ENCODE measurements at regions not wholly inside any gene's neighbourhood (a gene's known extent, or its start where the extent isn't known, plus 50 kb on each side); places are given as distances from the start of the nearest gene placed in this dataset.

DNA sequence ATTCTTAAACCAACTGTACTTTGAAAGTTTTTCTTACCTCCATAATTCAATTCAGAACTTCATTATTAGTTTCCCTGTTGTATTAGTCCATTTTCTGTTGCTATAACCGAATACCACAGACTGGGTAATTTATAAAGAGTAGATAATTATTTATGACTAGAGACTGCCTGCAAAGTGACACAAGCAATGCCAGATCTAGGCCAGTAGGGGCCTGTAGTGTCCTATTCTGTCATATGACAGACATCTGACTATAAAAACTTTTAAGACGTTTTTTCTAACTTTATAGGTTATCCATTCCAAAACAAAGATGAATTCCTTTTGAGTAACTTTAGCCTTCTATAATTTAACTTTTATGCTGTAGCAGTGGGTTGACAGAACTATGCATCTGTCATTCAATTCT lies 2783.8 kb downstream of the PCDH9 start:
- ChIA-PET SMC1A (ENCODE audit: uncharacterized antibody, unreplicated experiment) (no interaction called here), RAD21 (ENCODE audit: unreplicated experiment) (no interaction called here), CTCF (interaction anchor here (1.1 kb wide), 1 partner anchor 1192 kb away, joined by 7 read pairs; no protein-coding TSS in a partner anchor), POLR2A (no interaction called here)
- peak; percentile 72; the same call in 2 of the 3 replicates for ATAC-seq
- Histone ChIP-seq H3K4me1 (ENCODE audit: control insufficient read depth, insufficient read depth, low read length) (no peaks in the 10 kb centered on the region), H3K27ac (ENCODE audit: control insufficient read depth, insufficient read depth) (no peak overlapping the region), H3K4me3 (no peak overlapping the region), H3K79me2 (ENCODE audit: control insufficient read depth, insufficient read depth, low read length) (no peaks in the 10 kb centered on the region), H2AFZ (ENCODE audit: control insufficient read depth, low read depth, low read length) (no peak overlapping the region), H3K27me3 (replicated peaks in 1 of 2; ENCODE audit: control insufficient read depth in 2 of 2, insufficient read depth in 2 of 2, low read length in 1 of 2) (no peaks in the 10 kb centered on the region), H3K36me3 (ENCODE audit: control insufficient read depth in 2 of 2, insufficient read depth in 2 of 2, low read length in 1 of 2) (no peaks in the 10 kb centered on the region), H3K9me3 (replicated peaks; ENCODE audit: control insufficient read depth, insufficient read depth, low read length) (no peaks in the 10 kb centered on the region), H3K9ac (ENCODE audit: control insufficient read depth, insufficient read depth, low read length) (no peak overlapping the region), H4K20me1 (ENCODE audit: control insufficient read depth, insufficient read depth) (no peaks in the 10 kb centered on the region), H3K4me2 (ENCODE audit: control insufficient read depth, insufficient read depth) (no peak overlapping the region)
- peak in 2 of 3 experiments; percentile 21 to 25; a peak in 2 of 6 replicates for TF ChIP-seq CTCF (IDR thresholded peaks at IDR 0.05 in 2 of 3, conservative IDR thresholded peaks at IDR 0.05 in 1 of 3; ENCODE audit: control insufficient read depth in 2 of 3, extremely low read depth in 1 of 3, insufficient read depth in 1 of 3, low read depth in 3 of 3, low read length in 3 of 3)
- TF ChIP-seq, protein P1, sequence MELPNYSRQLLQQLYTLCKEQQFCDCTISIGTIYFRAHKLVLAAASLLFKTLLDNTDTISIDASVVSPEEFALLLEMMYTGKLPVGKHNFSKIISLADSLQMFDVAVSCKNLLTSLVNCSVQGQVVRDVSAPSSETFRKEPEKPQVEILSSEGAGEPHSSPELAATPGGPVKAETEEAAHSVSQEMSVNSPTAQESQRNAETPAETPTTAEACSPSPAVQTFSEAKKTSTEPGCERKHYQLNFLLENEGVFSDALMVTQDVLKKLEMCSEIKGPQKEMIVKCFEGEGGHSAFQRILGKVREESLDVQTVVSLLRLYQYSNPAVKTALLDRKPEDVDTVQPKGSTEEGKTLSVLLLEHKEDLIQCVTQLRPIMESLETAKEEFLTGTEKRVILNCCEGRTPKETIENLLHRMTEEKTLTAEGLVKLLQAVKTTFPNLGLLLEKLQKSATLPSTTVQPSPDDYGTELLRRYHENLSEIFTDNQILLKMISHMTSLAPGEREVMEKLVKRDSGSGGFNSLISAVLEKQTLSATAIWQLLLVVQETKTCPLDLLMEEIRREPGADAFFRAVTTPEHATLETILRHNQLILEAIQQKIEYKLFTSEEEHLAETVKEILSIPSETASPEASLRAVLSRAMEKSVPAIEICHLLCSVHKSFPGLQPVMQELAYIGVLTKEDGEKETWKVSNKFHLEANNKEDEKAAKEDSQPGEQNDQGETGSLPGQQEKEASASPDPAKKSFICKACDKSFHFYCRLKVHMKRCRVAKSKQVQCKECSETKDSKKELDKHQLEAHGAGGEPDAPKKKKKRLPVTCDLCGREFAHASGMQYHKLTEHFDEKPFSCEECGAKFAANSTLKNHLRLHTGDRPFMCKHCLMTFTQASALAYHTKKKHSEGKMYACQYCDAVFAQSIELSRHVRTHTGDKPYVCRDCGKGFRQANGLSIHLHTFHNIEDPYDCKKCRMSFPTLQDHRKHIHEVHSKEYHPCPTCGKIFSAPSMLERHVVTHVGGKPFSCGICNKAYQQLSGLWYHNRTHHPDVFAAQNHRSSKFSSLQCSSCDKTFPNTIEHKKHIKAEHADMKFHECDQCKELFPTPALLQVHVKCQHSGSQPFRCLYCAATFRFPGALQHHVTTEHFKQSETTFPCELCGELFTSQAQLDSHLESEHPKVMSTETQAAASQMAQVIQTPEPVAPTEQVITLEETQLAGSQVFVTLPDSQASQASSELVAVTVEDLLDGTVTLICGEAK (IDR thresholded peaks at IDR 0.05; ENCODE audit: borderline replicate concordance) = no peak
- DNase-seq (ENCODE audit: low read depth, low spot score) = no peak
- no TSS peak for BruUV-seq (replicated peaks)
- intact Hi-C loops (cut with micrococcal nuclease; ENCODE audit: unreplicated experiment) = no loop called here
- in situ Hi-C loops (cut with MboI) = no loop called here
- WGBS (ENCODE audit: insufficient coverage, insufficient replicate concordance, low lambda C conversion rate, missing lambda C conversion rate) = 0% methylated on average over 2 of the region's 2 CpGs
- FAIRE-seq = no peak
